MCF 10A (cell line): ENCODE measurements at regions not wholly inside any gene's neighbourhood (a gene's known extent, or its start where the extent isn't known, plus 50 kb on each side); places are given as distances from the start of the nearest gene placed in this dataset.
A peak's percentile ranks its signal among the peaks of the same experiment; 100 is the strongest.

Experiments used
- BruUV-seq: library from RNA; stranded (reverse); fragments of 400-500 nt; replicated peaks from 2 replicates; lab custom pipeline; 2021; lab: Mats Ljungman, UMichigan
- CTCF ChIA-PET: fragments of 300-600 bp; sonication (Branson Sonifier 250); formaldehyde crosslinking; extraction: SDS; loops from one replicate; lab custom pipeline; 2021; ENCODE audit warnings: antibody characterized with exemption, inconsistent platforms; lab: Yijun Ruan, JAX
- POLR2A ChIA-PET: fragments of 300-600, 350-650 bp; sonication (Branson Sonifier 250); formaldehyde crosslinking; extraction: SDS; loops from one replicate; lab custom pipeline; 2020; ENCODE audit warnings: antibody characterized with exemption, inconsistent platforms; lab: Yijun Ruan, JAX
- DNase-seq: peaks from one replicate; pipeline ENCODE4 v3.0.0-alpha.2; 2018; ENCODE audit not compliant: unreplicated experiment
- H3K27ac Mint-ChIP-seq: one replicate; pipeline ENCODE4 v1.8.0; 2022; ENCODE audit warnings: mild to moderate bottlenecking, low read depth, mixed read lengths; ENCODE audit not compliant: unreplicated experiment
- H3K27me3 Mint-ChIP-seq: one replicate; pipeline ENCODE4 v1.8.0; 2022; ENCODE audit warnings: mixed read lengths; ENCODE audit not compliant: insufficient read depth, unreplicated experiment
- H3K36me3 Mint-ChIP-seq: one replicate; pipeline ENCODE4 v1.8.0; 2022; ENCODE audit warnings: mild to moderate bottlenecking, moderate library complexity, mixed read lengths; ENCODE audit not compliant: insufficient read depth, unreplicated experiment
- H3K4me1 Mint-ChIP-seq: one replicate; pipeline ENCODE4 v1.8.0; 2022; ENCODE audit warnings: mixed read lengths; ENCODE audit not compliant: insufficient read depth, unreplicated experiment
- H3K4me3 Mint-ChIP-seq: one replicate; pipeline ENCODE4 v1.8.0; 2022; ENCODE audit warnings: mild to moderate bottlenecking, moderate library complexity, mixed read lengths; ENCODE audit not compliant: unreplicated experiment
- H3K9me3 Mint-ChIP-seq: one replicate; pipeline ENCODE4 v1.8.0; 2022; ENCODE audit warnings: mixed read lengths; ENCODE audit not compliant: unreplicated experiment
- CTCF ChIP-seq: fragments of 200-600 bp; IDR thresholded peaks from one replicate; pipeline ENCODE4 v1.8.0; 2022; ENCODE audit warnings: antibody characterized with exemption, mild to moderate bottlenecking; ENCODE audit not compliant: unreplicated experiment
- intact Hi-C: fragments of 100-400 bp; cut with micrococcal nuclease; formaldehyde crosslinking; loops from 2 replicates; pipeline ENCODE4 v1.14.1; 2022

GRCh38 chr1:229110986-229111385 lies 159.9 kb upstream of the RAB4A start:
- DNase-seq, result no peak
- CTCF ChIA-PET, result interaction anchor here (0.6 to 1.0 kb wide), 3 partner anchors 10 to 420 kb away, joined by 3 read pairs; no protein-coding TSS in a partner anchor
- POLR2A ChIA-PET, result interaction anchor here (0.6 to 1.5 kb wide), 3 partner anchors 15 to 250 kb away, joined by 3 to 4 read pairs (median 4); no protein-coding TSS in a partner anchor

GRCh38 chr1:229111703-229112319 lies 159.1 kb upstream of the RAB4A start:
- Mint-ChIP-seq H3K9me3 (no peaks in the 10 kb centered on the region), H3K27ac (no peak overlapping the region), H3K4me1 (no peaks in the 10 kb centered on the region), H3K27me3 (peaks cover 11% of the 10 kb centered on the region), H3K36me3 (peaks cover 4% of the 10 kb centered on the region), H3K4me3 (no peak overlapping the region)
- ChIA-PET CTCF (interaction anchor here (0.6 kb wide), 2 partner anchors 11 to 23 kb away, joined by 3 read pairs; no protein-coding TSS in a partner anchor), POLR2A (no interaction called here)
- DNase-seq, result peak; percentile 35
- intact Hi-C loops, result no loop called here
- no peak for TF ChIP-seq CTCF
- no TSS peak for BruUV-seq

More at GRCh38 chr1:229110986-229111385, 159.9 kb upstream of the RAB4A start:
- intact Hi-C loops, result no loop called here
- Mint-ChIP-seq H3K9me3 (no peaks in the 10 kb centered on the region), H3K27me3 (peaks cover 11% of the 10 kb centered on the region), H3K27ac (no peak overlapping the region), H3K36me3 (peaks cover 4% of the 10 kb centered on the region), H3K4me1 (no peaks in the 10 kb centered on the region), H3K4me3 (no peak overlapping the region)
- BruUV-seq, result no TSS peak
- no peak for TF ChIP-seq CTCF

- no TSS peak for BruUV-seq
- Mint-ChIP-seq H3K27ac (no peak overlapping the region), H3K4me1 (peaks cover 11% of the 10 kb centered on the region), H3K27me3 (peaks cover 7% of the 10 kb centered on the region), H3K9me3 (no peaks in the 10 kb centered on the region), H3K4me3 (no peak overlapping the region), H3K36me3 (peaks cover 4% of the 10 kb centered on the region)
- ChIA-PET POLR2A (interaction anchor here (0.6 kb wide), 2 partner anchors 12 to 80 kb away, joined by 3 read pairs; no protein-coding TSS in a partner anchor), CTCF (interaction anchor here (0.5 to 1.8 kb wide), 5 partner anchors 17 to 115 kb away, joined by 3 to 4 read pairs (median 3); no protein-coding TSS in a partner anchor)
- no peak for DNase-seq
- no peak for TF ChIP-seq CTCF
- intact Hi-C loops, result no loop called here
Measured at GRCh38 chr1:229112832-229113548, 157.9 kb upstream of the RAB4A start.

GRCh38 chr1:229114315-229114714 lies 156.6 kb upstream of the RAB4A start:
- Mint-ChIP-seq H3K9me3 (no peaks in the 10 kb centered on the region), H3K27ac (no peak overlapping the region), H3K4me1 (peaks cover 22% of the 10 kb centered on the region), H3K27me3 (no peaks in the 10 kb centered on the region), H3K36me3 (peaks cover 4% of the 10 kb centered on the region), H3K4me3 (no peak overlapping the region)
- BruUV-seq, result no TSS peak
- CTCF ChIA-PET, result interaction anchor here (0.6 to 4.9 kb wide), 5 partner anchors 30 to 602 kb away, joined by 3 to 26 read pairs (median 3); no protein-coding TSS in a partner anchor
- TF ChIP-seq CTCF, result no peak
- no peak for DNase-seq
- POLR2A ChIA-PET, result interaction anchor here (0.9 kb wide), 1 partner anchor 117 kb away, joined by 3 read pairs; no protein-coding TSS in a partner anchor
- intact Hi-C loops, result no loop called here
